ENCODE measurements at regions not wholly inside any gene's neighbourhood (a gene's known extent, or its start where the extent isn't known, plus 50 kb on each side); places are given as distances from the start of the nearest gene placed in this dataset.

DNA sequence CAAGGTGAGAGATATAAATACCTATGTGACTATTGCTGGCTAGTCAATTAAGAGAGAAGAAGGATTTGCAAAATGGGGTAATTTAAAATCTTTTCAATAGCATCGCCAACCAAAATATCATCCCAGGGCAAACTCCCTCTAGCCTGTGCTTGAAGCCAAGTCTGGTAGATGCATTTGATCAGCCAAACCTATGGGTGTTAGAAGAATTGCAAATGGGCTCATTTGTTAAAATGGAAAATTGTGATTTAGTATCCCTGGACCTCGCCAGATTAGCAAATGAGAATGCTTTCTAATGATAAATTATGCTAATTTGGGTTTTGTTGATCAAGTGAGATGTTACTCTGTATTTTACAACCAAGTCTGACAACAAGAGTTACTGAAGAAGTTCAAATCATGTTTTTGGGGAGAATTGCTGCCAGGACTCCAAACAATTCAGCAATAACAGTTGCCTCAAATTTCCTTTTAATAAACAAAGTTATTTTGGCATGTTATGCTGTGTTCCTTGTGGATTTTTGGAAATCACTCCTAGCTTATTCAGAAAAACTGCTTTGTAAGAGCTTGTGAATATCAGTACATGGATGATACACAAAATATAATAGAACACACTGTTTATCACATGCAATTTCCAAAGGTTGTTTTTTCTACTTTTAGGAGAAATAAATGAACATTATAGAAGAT is 272.5 kb upstream of the PARD3B start:
- no peaks in the 10 kb centered on the region for H3K9me3 ChIP-seq
- no peak overlapping the region for H3K4me2 ChIP-seq
- ChIA-PET CTCF (interaction anchor here (1.2 to 1.9 kb wide), 2 partner anchors 12 to 1653 kb away, joined by 3 to 9 read pairs; no protein-coding TSS in a partner anchor), POLR2A (no interaction called here)
- no peak for TF ChIP-seq HOXB5 (CRISPR knock-in tag; IDR thresholded peaks at IDR 0.05)
- H3K4me1 ChIP-seq: no peaks in the 10 kb centered on the region
- no peak for FAIRE-seq
- no peak for ATAC-seq
- 41% methylated on average over 2 of the region's 2 CpGs for WGBS (ENCODE audit: missing lambda C conversion rate)
- H3K27ac ChIP-seq: no peak overlapping the region
- no peak for DNase-seq (ENCODE audit: low read depth in 1 of 2, low spot score in 1 of 2)
- H3K4me3 ChIP-seq: no peak overlapping the region

DNA sequence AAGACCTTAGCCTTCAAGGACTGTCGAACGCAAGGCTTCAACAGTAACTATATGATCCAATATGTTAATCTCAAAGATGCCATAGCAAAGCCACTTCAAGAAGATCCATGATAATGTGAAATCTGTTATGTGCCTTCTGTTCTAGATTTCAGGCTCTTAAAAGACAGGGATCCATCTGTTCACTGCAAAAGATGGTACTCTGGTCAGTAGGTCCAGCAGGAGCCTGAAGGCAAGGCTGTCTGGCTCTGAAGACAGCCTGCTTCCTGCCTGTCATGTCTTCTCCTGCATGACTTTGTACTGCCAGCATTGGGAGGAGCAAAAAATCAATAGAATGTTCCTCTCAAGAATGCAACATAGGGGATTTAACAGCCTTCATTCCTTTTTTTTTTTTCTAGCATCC is 270.8 kb upstream of the PARD3B start:
- no peak overlapping the region for H3K4me3 ChIP-seq
- ChIA-PET POLR2A (no interaction called here), CTCF (interaction anchor here (1.1 to 1.9 kb wide), 2 partner anchors 13 to 14 kb away, joined by 3 to 9 read pairs; no protein-coding TSS in a partner anchor)
- no peak overlapping the region for H3K27ac ChIP-seq
- FAIRE-seq (no peak), ATAC-seq (no peak), DNase-seq (ENCODE audit: low read depth in 1 of 2, low spot score in 1 of 2) (no peak)
- no peaks in the 10 kb centered on the region for H3K9me3 ChIP-seq
- TF ChIP-seq JUNB (IDR thresholded peaks at IDR 0.05) (no peak), RNF2 (IDR thresholded peaks at IDR 0.05; ENCODE audit: borderline replicate concordance, low read depth) (no peak), MYC (IDR thresholded peaks at IDR 0.05; ENCODE audit: borderline replicate concordance, low read length) (no peak), FOSB (CRISPR knock-in tag; IDR thresholded peaks at IDR 0.05) (no peak), JUN (IDR thresholded peaks at IDR 0.05) (no peak), MAFK (IDR thresholded peaks at IDR 0.05; ENCODE audit: partially characterized antibody) (no peak), POLR2AphosphoS2 (conservative IDR thresholded peaks at IDR 0.05; ENCODE audit: low read length) (no peak), NPAS2 (CRISPR knock-in tag; IDR thresholded peaks at IDR 0.05; ENCODE audit: borderline replicate concordance) (no peak), ZSCAN20 (CRISPR knock-in tag; IDR thresholded peaks at IDR 0.05) (no peak), SMC3 (IDR thresholded peaks at IDR 0.05) (no peak), ZFP36 (IDR thresholded peaks at IDR 0.05; ENCODE audit: borderline replicate concordance, partially characterized antibody) (no peak), SREBF2 (IDR thresholded peaks at IDR 0.05) (no peak), HDAC2 (IDR thresholded peaks at IDR 0.05) (no peak), RAD21 (conservative IDR thresholded peaks at IDR 0.05 in 1 of 2, IDR thresholded peaks at IDR 0.05 in 1 of 2) (no peak), NR3C1 (IDR thresholded peaks at IDR 0.05) (no peak), ZNF302 (CRISPR knock-in tag; IDR thresholded peaks at IDR 0.05) (no peak)
- TF ChIP-seq, protein P1, sequence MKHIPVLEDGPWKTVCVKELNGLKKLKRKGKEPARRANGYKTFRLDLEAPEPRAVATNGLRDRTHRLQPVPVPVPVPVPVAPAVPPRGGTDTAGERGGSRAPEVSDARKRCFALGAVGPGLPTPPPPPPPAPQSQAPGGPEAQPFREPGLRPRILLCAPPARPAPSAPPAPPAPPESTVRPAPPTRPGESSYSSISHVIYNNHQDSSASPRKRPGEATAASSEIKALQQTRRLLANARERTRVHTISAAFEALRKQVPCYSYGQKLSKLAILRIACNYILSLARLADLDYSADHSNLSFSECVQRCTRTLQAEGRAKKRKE (CRISPR knock-in tag; IDR thresholded peaks at IDR 0.05; ENCODE audit: low read depth): no peak
- TF ChIP-seq, protein P2, sequence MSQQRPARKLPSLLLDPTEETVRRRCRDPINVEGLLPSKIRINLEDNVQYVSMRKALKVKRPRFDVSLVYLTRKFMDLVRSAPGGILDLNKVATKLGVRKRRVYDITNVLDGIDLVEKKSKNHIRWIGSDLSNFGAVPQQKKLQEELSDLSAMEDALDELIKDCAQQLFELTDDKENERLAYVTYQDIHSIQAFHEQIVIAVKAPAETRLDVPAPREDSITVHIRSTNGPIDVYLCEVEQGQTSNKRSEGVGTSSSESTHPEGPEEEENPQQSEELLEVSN (IDR thresholded peaks at IDR 0.05; ENCODE audit: borderline replicate concordance, low read depth): no peak
- 72% methylated on average over 2 of the region's 2 CpGs for WGBS (ENCODE audit: missing lambda C conversion rate)
- no peaks in the 10 kb centered on the region for H3K4me1 ChIP-seq
- no peak overlapping the region for H3K4me2 ChIP-seq

DNA sequence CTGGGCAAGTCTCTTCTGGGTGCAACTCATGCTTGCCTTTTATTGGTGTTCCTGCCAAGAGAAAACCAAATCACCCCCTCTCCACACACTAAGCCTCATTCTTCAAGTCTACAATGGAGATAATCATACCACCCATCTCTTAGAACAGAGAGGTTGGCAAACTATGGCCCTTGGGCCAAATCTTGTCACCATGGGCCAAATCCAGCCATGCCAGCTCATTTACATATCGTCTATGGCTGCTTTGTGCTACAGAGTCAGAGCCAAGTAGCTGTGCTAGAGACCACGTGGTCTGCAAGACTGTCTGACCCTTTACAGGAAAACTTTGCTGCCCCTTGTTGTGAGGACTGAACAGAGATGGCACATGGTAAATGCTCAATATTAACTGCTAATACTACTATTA is 270.3 kb upstream of the PARD3B start:
- 6% methylated on average over 2 of the region's 2 CpGs for WGBS (ENCODE audit: missing lambda C conversion rate)
- H3K4me2 ChIP-seq: no peak overlapping the region
- ChIA-PET POLR2A (no interaction called here), CTCF (interaction anchor here (1.1 kb wide), 1 partner anchor 15 kb away, joined by 3 read pairs; no protein-coding TSS in a partner anchor)
- H3K4me3 ChIP-seq: no peak overlapping the region
- FAIRE-seq (no peak), ATAC-seq (no peak), DNase-seq (ENCODE audit: low read depth in 1 of 2, low spot score in 1 of 2) (no peak)
- no peak overlapping the region for H3K27ac ChIP-seq
- no peak for TF ChIP-seq RFX5 (IDR thresholded peaks at IDR 0.05)
- TF ChIP-seq, protein P3, sequence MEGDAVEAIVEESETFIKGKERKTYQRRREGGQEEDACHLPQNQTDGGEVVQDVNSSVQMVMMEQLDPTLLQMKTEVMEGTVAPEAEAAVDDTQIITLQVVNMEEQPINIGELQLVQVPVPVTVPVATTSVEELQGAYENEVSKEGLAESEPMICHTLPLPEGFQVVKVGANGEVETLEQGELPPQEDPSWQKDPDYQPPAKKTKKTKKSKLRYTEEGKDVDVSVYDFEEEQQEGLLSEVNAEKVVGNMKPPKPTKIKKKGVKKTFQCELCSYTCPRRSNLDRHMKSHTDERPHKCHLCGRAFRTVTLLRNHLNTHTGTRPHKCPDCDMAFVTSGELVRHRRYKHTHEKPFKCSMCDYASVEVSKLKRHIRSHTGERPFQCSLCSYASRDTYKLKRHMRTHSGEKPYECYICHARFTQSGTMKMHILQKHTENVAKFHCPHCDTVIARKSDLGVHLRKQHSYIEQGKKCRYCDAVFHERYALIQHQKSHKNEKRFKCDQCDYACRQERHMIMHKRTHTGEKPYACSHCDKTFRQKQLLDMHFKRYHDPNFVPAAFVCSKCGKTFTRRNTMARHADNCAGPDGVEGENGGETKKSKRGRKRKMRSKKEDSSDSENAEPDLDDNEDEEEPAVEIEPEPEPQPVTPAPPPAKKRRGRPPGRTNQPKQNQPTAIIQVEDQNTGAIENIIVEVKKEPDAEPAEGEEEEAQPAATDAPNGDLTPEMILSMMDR (IDR thresholded peaks at IDR 0.05): no peak
- no peak for TF ChIP-seq PHF8 (IDR thresholded peaks at IDR 0.05; ENCODE audit: borderline replicate concordance, low read depth)
- no peak for TF ChIP-seq POLR2AphosphoS2 (conservative IDR thresholded peaks at IDR 0.05; ENCODE audit: low read length)
- no peak for TF ChIP-seq ESRRA (IDR thresholded peaks at IDR 0.05; ENCODE audit: borderline replicate concordance, low read length)
- no peak for TF ChIP-seq KDM1A (IDR thresholded peaks at IDR 0.05; ENCODE audit: low read depth)
- no peak for TF ChIP-seq HEYL (CRISPR knock-in tag; IDR thresholded peaks at IDR 0.05)
- TF ChIP-seq ZNF302 (CRISPR knock-in tag; IDR thresholded peaks at IDR 0.05): no peak
- TF ChIP-seq ZSCAN20 (CRISPR knock-in tag; IDR thresholded peaks at IDR 0.05): no peak
- no peak for TF ChIP-seq SREBF2 (IDR thresholded peaks at IDR 0.05)
- TF ChIP-seq CEBPB (IDR thresholded peaks at IDR 0.05): no peak
- TF ChIP-seq RNF2 (IDR thresholded peaks at IDR 0.05; ENCODE audit: borderline replicate concordance, low read depth): no peak
- TF ChIP-seq, protein P4, sequence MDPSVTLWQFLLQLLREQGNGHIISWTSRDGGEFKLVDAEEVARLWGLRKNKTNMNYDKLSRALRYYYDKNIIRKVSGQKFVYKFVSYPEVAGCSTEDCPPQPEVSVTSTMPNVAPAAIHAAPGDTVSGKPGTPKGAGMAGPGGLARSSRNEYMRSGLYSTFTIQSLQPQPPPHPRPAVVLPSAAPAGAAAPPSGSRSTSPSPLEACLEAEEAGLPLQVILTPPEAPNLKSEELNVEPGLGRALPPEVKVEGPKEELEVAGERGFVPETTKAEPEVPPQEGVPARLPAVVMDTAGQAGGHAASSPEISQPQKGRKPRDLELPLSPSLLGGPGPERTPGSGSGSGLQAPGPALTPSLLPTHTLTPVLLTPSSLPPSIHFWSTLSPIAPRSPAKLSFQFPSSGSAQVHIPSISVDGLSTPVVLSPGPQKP (IDR thresholded peaks at IDR 0.05; ENCODE audit: low read depth, low read length): no peak
- H3K9me3 ChIP-seq: no peaks in the 10 kb centered on the region
- H3K4me1 ChIP-seq: no peaks in the 10 kb centered on the region
